Stimulated activated memory B cell treated with anti-CD40 and anti-IgM and Interleukin-4, amounts not matched to agents 10 μg/mL and 1 μg/mL and 100 μg/mL, for 72 hours (primary cell): ENCODE measurements at regions not wholly inside any gene's neighbourhood (a gene's known extent, or its start where the extent isn't known, plus 50 kb on each side); places are given as distances from the start of the nearest gene placed in this dataset.
"Not testable (repeated sequence)": the region's sequence is repeated elsewhere in the genome, so short reads cannot be mapped to it uniquely, and the experiment has no call there.

Experiments used
- ATAC-seq: fragments of 150-1000 bp; cut with Tn5 transposase; 2 replicates; pipeline ENCODE4 v1.10.0; 2021
- H3K27ac Mint-ChIP-seq: one replicate; pipeline ENCODE4 v1.8.0; 2022; ENCODE audit warnings: mild to moderate bottlenecking, mixed read lengths
- H3K27me3 Mint-ChIP-seq: one replicate; pipeline ENCODE4 v1.8.0; 2022; ENCODE audit warnings: mixed read lengths
- H3K36me3 Mint-ChIP-seq: one replicate; pipeline ENCODE4 v1.8.0; 2022; ENCODE audit warnings: mixed read lengths
- H3K4me1 Mint-ChIP-seq: one replicate; pipeline ENCODE4 v1.8.0; 2022; ENCODE audit warnings: mixed read lengths
- H3K4me3 Mint-ChIP-seq: one replicate; pipeline ENCODE4 v1.8.0; 2022; ENCODE audit warnings: mild to moderate bottlenecking, moderate library complexity, mixed read lengths
- H3K9me3 Mint-ChIP-seq: one replicate; pipeline ENCODE4 v1.8.0; 2022; ENCODE audit warnings: mixed read lengths

DNA sequence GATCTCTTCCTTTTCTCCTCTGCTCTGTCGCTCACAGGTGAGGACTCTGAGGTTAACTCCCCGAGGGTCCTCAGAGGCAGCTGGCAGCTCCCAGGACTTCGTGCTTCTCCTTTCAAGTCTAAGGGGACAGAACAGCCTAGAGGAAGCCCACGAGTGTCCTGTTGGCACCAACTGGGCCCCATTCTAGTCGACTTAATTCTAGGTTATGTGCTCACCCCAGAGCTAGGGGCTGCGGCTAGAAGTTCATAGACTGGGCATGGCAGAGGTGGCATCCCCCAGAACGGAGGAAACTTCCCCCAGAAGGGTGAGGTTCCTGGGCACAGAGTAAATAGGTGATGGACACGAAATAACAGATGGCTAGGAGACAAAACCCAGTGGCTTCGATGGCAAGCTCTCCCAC lies 259.4 kb downstream of the TEX36 start:
- no peaks in the 10 kb centered on the region for H3K36me3 Mint-ChIP-seq
- no peak for ATAC-seq
- H3K4me3 Mint-ChIP-seq, result no peak overlapping the region
- H3K4me1 Mint-ChIP-seq, result no peaks in the 10 kb centered on the region
- H3K27ac Mint-ChIP-seq, result no peak overlapping the region
- no peaks in the 10 kb centered on the region for H3K27me3 Mint-ChIP-seq
- H3K9me3 Mint-ChIP-seq, result peaks cover 13% of the 10 kb centered on the region

DNA sequence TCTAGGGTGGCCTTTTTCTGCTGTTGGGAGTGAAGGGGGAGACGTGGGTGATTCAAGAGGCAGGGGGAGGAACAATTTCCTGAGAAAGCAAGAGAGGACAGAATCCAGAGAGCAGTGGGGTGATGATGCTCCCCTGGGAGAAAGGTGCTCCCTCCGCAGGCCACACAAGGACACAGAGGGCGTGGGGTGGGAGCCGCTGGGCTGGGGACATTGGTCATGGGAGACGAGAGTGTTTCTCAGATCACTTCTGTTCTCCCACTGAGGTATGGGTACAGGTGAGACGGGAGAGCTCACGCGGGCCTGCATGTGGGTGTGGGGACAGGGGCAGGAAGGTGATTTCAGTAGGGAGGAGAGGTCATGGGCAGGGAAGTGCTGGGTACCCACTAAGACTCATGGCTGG lies 259.5 kb upstream of the CTBP2 start:
- Mint-ChIP-seq H3K9me3 (peaks cover 7% of the 10 kb centered on the region), H3K36me3 (no peaks in the 10 kb centered on the region), H3K4me3 (no peak overlapping the region), H3K27ac (no peak overlapping the region), H3K27me3 (no peaks in the 10 kb centered on the region), H3K4me1 (no peaks in the 10 kb centered on the region)
- no peak for ATAC-seq

DNA sequence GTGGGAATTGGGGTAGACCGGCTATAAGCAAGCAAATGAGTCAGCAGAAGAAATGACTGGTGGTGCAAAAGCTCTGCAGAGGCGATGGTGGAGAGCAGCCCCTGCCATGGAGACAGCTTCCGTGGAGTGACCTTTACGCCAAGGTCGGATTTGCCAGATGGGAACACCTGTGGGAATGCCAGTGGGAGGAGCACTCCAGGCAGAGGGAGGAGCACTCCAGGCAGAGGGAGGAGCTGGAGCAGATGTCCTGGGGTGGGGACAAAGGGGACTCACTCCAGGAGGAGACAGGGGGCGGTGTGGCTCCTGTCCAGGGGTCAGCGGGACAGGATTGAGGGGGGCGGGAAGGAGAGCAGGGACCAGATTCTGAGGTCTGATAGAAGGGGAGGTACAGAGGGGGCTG lies 258.8 kb upstream of the CTBP2 start:
- Mint-ChIP-seq H3K4me1 (no peaks in the 10 kb centered on the region), H3K27ac (no peak overlapping the region), H3K4me3 (no peak overlapping the region), H3K36me3 (no peaks in the 10 kb centered on the region), H3K9me3 (peaks cover 7% of the 10 kb centered on the region), H3K27me3 (no peaks in the 10 kb centered on the region)
- ATAC-seq, result no peak

DNA sequence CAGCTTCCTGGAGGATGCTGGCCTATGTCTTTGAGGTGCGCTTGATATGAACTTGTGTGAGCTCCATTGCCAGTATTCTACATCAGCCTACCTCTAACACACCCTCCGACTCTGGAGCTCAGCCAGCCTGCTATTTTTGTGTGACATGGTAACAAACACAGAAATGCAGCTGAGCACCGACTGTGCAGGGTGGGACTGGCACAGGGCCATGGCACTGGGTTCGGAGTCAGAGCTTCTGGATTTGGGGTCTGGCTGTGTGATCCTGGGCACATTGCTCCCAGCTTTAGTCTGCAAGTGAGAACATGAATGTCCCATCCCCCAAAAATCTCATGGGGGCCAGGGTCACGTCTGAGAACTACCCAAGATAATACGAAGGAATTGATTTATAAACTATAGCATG lies 257.2 kb upstream of the CTBP2 start:
- H3K9me3 Mint-ChIP-seq, result peaks cover 7% of the 10 kb centered on the region
- no peaks in the 10 kb centered on the region for H3K27me3 Mint-ChIP-seq
- H3K4me3 Mint-ChIP-seq, result no peak overlapping the region
- no peak overlapping the region for H3K27ac Mint-ChIP-seq
- ATAC-seq, result no peak
- no peaks in the 10 kb centered on the region for H3K36me3 Mint-ChIP-seq
- no peaks in the 10 kb centered on the region for H3K4me1 Mint-ChIP-seq

DNA sequence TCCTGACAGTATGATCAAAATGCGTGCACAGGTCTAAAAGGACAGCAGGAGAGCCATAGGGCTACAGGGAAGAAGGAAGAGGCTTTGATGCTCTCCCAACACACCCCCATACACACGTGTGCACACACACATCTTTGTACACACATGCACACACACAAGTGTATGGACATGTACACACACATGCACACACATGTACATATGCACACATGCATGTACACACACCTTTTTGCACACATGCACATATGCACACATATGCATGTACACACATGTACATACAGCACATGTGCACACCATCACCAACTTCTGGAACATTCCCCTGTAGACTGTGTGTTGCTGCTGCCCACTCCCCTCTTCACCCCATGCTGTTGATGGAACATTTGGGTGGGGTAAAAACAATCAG lies 255.6 kb upstream of the CTBP2 start:
- ATAC-seq, result no peak

DNA sequence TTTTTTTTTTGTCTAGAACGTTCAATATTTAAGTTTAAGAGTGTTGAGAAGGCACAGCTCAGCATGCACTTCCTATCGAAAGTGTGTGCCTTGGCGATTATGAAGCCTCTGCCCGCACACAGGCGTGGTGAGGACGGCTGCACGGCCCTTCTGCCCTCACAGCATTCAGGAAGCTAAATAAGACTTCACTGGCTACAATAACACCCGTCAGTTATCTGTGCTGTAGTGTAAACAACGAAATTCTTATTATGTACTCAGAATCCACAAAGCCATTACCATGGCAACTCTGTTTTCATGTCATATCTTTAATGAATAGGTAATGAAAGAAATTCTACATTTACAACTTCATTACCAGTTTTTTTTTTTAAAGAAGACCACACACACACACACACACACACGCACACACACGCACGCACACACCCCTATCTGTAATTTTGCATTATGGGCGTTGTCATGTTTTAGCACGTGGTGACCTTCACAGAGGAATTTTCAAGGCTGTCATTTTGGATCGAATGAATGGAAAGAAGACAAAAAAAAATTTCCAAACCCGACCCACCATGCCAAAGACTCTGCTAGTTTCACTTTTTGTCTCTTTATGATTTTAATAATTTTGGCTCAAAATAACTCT lies 254.8 kb upstream of the CTBP2 start:
- H3K27me3 Mint-ChIP-seq, result no peaks in the 10 kb centered on the region
- ATAC-seq, result no peak
- H3K9me3 Mint-ChIP-seq, result peaks cover 7% of the 10 kb centered on the region
- H3K4me3 Mint-ChIP-seq, result no peak overlapping the region
- H3K4me1 Mint-ChIP-seq, result no peaks in the 10 kb centered on the region
- H3K36me3 Mint-ChIP-seq, result no peaks in the 10 kb centered on the region
- H3K27ac Mint-ChIP-seq, result no peak overlapping the region

More for the DNA sequence above, 255.6 kb upstream of the CTBP2 start:
- Mint-ChIP-seq H3K4me3 (no peak overlapping the region), H3K36me3 (no peaks in the 10 kb centered on the region), H3K27ac (no peak overlapping the region), H3K27me3 (no peaks in the 10 kb centered on the region), H3K9me3 (peaks cover 7% of the 10 kb centered on the region), H3K4me1 (no peaks in the 10 kb centered on the region)

DNA sequence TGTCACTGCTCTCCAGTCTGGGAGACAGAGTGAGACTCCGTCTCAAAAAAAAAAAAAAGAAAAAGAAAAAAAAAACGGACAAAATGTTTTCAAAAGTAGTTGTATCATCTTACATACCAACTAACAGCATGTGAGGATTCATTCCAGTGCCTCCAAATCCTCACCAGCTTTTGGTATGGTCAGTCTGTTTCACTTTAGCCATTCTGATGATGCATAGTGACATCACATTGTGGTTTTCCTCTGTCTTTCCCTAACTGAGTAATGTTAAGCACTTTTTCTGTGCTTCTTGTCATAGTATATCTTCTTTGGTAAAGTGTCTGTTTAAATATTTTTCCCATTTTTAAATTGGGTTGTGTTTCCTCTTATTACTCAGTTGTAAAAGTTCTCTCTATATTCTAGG lies 251.4 kb upstream of the CTBP2 start:
- no peaks in the 10 kb centered on the region for H3K9me3 Mint-ChIP-seq
- H3K4me3 Mint-ChIP-seq, result no peak overlapping the region
- no peaks in the 10 kb centered on the region for H3K4me1 Mint-ChIP-seq
- no peak overlapping the region for H3K27ac Mint-ChIP-seq
- ATAC-seq, result no peak
- no peaks in the 10 kb centered on the region for H3K36me3 Mint-ChIP-seq
- no peaks in the 10 kb centered on the region for H3K27me3 Mint-ChIP-seq

DNA sequence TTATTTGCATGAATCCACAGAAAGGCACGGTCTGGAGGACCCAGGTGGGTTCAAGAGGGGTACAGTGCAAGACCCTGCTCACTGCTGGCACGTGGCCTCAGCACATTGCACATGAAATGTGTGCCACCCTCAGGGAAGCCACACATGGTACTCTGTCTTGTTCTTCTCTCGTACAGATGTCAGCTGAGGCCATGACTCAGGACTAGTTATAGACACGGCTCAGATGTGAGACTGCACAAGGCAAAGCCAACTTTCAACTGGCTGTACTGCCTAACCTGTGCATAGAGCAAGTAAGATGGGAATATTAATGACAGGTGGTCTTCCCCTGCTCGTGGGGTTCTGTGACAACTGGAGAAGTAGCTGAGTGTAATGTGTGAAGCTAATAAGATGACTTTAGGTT lies 249.4 kb upstream of the CTBP2 start:
- Mint-ChIP-seq H3K9me3 (peaks cover 6% of the 10 kb centered on the region), H3K36me3 (no peaks in the 10 kb centered on the region), H3K4me1 (no peaks in the 10 kb centered on the region), H3K27me3 (no peaks in the 10 kb centered on the region), H3K27ac (no peak overlapping the region), H3K4me3 (no peak overlapping the region)
- ATAC-seq, result no peak

DNA sequence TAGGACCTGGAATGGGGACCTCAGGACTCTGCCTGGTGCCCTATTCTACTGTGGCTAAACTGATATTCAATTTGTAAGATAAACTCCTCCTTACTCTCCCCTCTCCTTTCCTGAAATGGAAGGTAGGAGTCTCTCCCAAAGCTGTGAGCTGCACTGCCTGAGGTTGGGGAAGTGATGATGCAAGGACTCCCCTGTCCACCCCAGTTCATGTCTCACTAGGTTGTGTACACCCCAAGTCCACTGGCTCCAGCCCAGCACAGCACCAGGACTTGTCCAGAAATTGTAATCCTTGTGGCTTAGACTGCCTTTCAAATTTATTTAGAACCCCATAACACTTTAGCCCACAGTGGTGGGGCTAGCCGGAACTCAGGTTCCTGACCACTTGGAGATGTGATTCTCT lies 247.2 kb upstream of the CTBP2 start:
- peaks cover 16% of the 10 kb centered on the region for H3K9me3 Mint-ChIP-seq
- H3K4me3 Mint-ChIP-seq, result no peak overlapping the region
- ATAC-seq, result no peak
- H3K27ac Mint-ChIP-seq, result no peak overlapping the region
- H3K27me3 Mint-ChIP-seq, result no peaks in the 10 kb centered on the region
- H3K36me3 Mint-ChIP-seq, result no peaks in the 10 kb centered on the region
- H3K4me1 Mint-ChIP-seq, result no peaks in the 10 kb centered on the region

DNA sequence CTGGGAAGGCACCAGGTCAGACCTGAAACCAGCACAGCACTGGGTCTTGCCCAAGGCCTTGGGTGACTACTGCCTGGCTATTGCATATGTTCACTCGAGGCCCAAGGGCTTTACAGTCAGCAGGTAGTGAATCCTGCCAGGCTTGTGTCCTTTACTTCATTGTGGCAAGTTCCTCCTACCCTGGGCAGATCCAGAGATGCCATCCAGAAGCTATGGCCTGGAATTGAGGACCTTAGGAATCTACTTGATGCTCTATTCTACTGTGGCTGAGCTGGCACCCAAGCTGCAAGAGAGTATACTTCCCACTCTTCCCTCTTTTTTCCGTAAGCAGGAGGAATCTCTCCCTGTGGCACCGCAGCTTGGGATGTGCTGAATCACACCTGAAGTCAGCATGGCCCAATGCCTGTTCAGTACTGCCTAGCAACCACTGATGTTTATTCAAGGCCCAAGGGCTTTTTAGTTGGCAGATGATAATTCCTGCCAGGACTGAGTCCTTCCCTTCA lies 246.7 kb upstream of the CTBP2 start:
- peaks cover 16% of the 10 kb centered on the region for H3K9me3 Mint-ChIP-seq
- no peak overlapping the region for H3K27ac Mint-ChIP-seq
- H3K4me1 Mint-ChIP-seq, result no peaks in the 10 kb centered on the region
- H3K4me3 Mint-ChIP-seq, result no peak overlapping the region
- ATAC-seq, result no peak
- H3K27me3 Mint-ChIP-seq, result no peaks in the 10 kb centered on the region
- no peaks in the 10 kb centered on the region for H3K36me3 Mint-ChIP-seq

DNA sequence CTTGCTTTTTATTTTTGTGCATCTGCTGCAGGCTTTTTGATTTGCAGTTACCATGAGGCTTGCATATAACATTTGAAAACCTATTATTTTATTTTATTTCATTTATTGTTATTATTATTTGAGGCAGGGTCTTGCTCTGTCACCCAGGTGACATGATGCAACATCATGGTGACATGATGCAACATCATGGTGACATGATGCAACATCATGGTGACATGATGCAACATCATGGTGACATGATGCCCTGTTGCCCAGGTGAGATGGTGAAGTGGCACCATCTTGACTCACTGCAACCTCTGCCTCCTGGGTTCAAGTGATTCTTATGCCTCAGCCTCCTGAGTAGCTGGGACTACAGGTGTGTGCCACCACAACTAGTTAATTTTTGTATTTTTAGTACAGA lies 244.5 kb upstream of the CTBP2 start:
- H3K36me3 Mint-ChIP-seq, ATAC-seq, H3K27me3 Mint-ChIP-seq, H3K27ac Mint-ChIP-seq, H3K4me3 Mint-ChIP-seq, H3K4me1 Mint-ChIP-seq: not testable (repeated sequence)
- H3K9me3 Mint-ChIP-seq, result peaks cover 16% of the 10 kb centered on the region

DNA sequence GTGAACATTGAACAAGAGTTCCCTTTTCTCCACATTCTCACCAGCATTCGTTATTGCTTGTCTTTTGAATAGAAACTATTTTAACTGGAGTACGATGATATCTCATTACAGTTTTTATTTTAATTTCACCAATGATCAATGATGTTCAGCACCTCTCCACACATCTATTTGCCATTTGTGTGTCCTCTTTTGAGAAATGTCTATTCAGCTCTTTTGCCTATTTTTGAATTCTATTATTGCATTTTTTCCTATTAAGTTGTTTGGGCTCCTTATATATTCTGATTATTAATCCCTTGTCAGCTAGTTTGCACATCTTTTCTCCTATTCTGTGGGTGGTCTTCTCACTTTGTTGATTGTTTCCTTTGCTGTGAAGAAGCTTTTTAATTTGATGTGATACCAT lies 241.1 kb upstream of the CTBP2 start:
- Mint-ChIP-seq H3K36me3 (no peaks in the 10 kb centered on the region), H3K4me3 (no peak overlapping the region), H3K9me3 (peaks cover 15% of the 10 kb centered on the region), H3K27me3 (no peaks in the 10 kb centered on the region), H3K27ac (no peak overlapping the region), H3K4me1 (no peaks in the 10 kb centered on the region)
- ATAC-seq, result no peak

DNA sequence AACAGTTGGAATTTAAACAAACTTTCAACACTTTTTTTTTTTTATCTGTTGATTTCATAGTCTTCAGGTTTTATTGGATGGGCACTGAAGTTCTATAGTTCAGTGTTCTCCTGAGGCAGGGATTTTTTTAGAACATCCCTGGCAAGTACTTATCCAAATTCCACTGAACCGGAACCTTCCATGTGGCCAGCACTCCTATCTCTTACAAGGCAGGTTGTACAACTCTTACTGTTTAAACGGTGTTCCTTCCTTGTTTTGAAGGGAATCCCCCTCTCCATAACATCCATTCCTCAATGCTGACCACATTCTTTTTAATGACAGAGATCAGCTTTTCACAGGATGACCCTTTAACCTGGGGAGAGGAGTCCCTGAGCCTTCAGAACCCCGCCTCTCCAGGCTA lies 238.9 kb upstream of the CTBP2 start:
- Mint-ChIP-seq H3K27me3 (no peaks in the 10 kb centered on the region), H3K27ac (no peak overlapping the region), H3K4me1 (no peaks in the 10 kb centered on the region), H3K4me3 (no peak overlapping the region), H3K9me3 (peaks cover 6% of the 10 kb centered on the region), H3K36me3 (no peaks in the 10 kb centered on the region)
- no peak for ATAC-seq

DNA sequence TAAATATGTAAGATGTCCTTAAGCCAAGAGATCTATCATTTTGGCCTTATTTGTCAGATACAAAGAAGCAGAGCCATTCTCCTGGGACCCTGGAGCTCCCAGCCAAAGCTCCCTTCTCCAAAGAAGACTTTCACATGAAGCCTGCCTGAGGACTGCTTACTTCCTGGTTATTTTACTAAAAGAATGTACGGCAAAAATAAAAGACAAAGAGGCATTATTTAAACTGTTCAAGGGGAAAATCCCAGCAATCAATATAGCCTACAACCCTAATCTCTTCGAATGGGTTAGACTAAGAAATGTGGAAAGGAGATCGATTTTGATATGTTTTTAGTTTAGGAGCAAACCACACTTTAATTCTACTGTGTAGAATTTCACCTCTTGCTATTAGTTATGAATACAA lies 237.9 kb upstream of the CTBP2 start:
- H3K27me3 Mint-ChIP-seq, result no peaks in the 10 kb centered on the region
- H3K4me3 Mint-ChIP-seq, result no peak overlapping the region
- H3K9me3 Mint-ChIP-seq, result peaks cover under 1% of the 10 kb centered on the region
- no peaks in the 10 kb centered on the region for H3K4me1 Mint-ChIP-seq
- no peaks in the 10 kb centered on the region for H3K36me3 Mint-ChIP-seq
- H3K27ac Mint-ChIP-seq, result no peak overlapping the region
- no peak for ATAC-seq

DNA sequence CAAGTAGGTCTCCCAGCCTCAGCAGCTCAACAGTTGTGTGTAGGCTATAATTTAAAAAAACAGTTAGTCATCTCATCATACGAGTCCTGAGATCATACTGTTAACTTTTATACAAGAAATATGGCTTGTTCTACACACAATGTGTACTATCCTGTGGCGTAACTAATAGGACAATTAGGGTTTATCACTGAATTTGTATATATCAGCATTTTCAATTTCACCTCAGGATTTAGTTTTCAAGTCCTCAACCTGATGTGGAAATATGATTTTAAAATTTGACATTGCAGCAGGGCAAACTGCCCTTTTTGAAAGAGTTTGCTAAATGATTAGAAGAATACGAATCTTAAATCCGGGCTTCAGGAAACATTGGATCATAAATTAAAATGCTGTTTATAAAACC lies 237.2 kb upstream of the CTBP2 start:
- no peak overlapping the region for H3K4me3 Mint-ChIP-seq
- no peaks in the 10 kb centered on the region for H3K4me1 Mint-ChIP-seq
- no peaks in the 10 kb centered on the region for H3K27me3 Mint-ChIP-seq
- H3K36me3 Mint-ChIP-seq, result no peaks in the 10 kb centered on the region
- H3K27ac Mint-ChIP-seq, result no peak overlapping the region
- ATAC-seq, result no peak
- no peaks in the 10 kb centered on the region for H3K9me3 Mint-ChIP-seq

DNA sequence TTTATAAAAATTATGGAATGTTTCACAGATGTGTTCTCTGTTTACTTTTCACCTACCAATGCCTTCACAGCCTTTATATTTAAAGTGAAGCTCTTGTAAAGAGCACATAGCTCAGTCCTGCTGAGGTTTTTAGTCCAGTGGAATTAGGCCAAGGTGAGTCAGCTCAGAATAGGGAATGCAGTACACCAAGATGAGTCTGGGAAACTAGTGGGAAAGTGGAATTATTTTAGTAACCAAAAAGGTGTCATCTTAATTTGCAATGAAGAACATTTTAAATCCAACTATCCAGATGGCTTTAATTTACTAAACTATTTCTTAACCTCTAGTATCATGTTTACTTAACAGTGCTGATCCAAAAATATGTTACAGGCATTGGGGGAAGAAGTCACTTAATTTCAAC lies 236.3 kb upstream of the CTBP2 start:
- no peak overlapping the region for H3K27ac Mint-ChIP-seq
- H3K9me3 Mint-ChIP-seq, result no peaks in the 10 kb centered on the region
- no peak for ATAC-seq
- no peaks in the 10 kb centered on the region for H3K27me3 Mint-ChIP-seq
- H3K36me3 Mint-ChIP-seq, result no peaks in the 10 kb centered on the region
- no peaks in the 10 kb centered on the region for H3K4me1 Mint-ChIP-seq
- H3K4me3 Mint-ChIP-seq, result no peak overlapping the region

DNA sequence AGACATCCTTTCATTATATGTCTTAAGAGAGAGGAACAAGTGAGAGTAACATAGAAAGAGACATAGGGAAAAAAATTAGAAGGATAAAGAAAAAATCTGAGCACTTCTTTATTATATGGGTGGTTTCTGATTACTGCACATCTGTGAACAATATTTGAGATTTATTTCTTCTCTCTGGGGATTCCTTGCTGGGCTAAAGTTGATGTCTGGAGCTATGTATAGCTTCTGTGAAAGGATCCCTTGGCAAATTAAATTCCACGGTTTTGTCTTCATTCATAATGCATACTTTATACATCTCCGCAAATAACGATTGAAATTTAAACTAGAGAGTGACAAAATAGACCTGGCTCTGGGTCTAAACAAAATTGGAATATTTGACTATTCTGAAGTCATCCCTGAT lies 232.2 kb upstream of the CTBP2 start:
- no peak overlapping the region for H3K27ac Mint-ChIP-seq
- H3K4me3 Mint-ChIP-seq, result no peak overlapping the region
- no peaks in the 10 kb centered on the region for H3K27me3 Mint-ChIP-seq
- H3K9me3 Mint-ChIP-seq, result peaks cover 10% of the 10 kb centered on the region
- peaks cover 5% of the 10 kb centered on the region for H3K36me3 Mint-ChIP-seq
- H3K4me1 Mint-ChIP-seq, result no peaks in the 10 kb centered on the region
- no peak for ATAC-seq
